K562 (cell line): ENCODE measurements at regions not wholly inside any gene's neighbourhood (a gene's known extent, or its start where the extent isn't known, plus 50 kb on each side); places are given as distances from the start of the nearest gene placed in this dataset.

Source experiments
- ATAC-seq: fragments of 200-7000 bp; cut with Tn5 transposase; 3 replicates; pipeline ENCODE4 v1.9.1; 2020; ENCODE audit warnings: moderate library complexity
- BruUV-seq: library from RNA; stranded (reverse); fragments of 400-500 nt; replicated peaks from 2 replicates; lab custom pipeline; 2021; lab: Mats Ljungman, UMichigan
- CTCF ChIA-PET: fragments of 300-600 bp; formaldehyde crosslinking; extraction: SDS; loops from one replicate; lab custom pipeline; 2021; ENCODE audit warnings: low intra/inter-chr PET ratio; lab: Yijun Ruan, JAX
- POLR2A ChIA-PET: fragments of 300-600, 350-650 bp; sonication (Branson Sonifier 250); formaldehyde crosslinking; extraction: SDS; loops from one replicate; lab custom pipeline; 2021; ENCODE audit warnings: antibody characterized with exemption, inconsistent platforms; lab: Yijun Ruan, JAX
- DNase-seq, 4 experiments: peaks; one replicate each; pipeline versions ENCODE4 v3.0.0 to v3.0.0-alpha.2; 2011 to 2018; ENCODE audit warnings: low spot score in 3 of 4, mixed read lengths in 3 of 4; ENCODE audit errors: extremely low read depth in 1 of 4
- FAIRE-seq: peaks from 2 replicates; lab custom pipeline; 2011; peaks lifted over from hg19 to GRCh38; lab: Jason Lieb, UNC
- H2AFZ ChIP-seq: 2 replicates; pipeline ENCODE4 v1.6.0; 2011; ENCODE audit warnings: low read depth, low read length, control low read depth, inconsistent platforms
- H3K27ac ChIP-seq: fragments of 200-600 bp; 3 replicates; pipeline ENCODE4 v1.8.0; 2011; ENCODE audit warnings: low read depth, mild to moderate bottlenecking, control low read depth, inconsistent platforms, low read length, moderate library complexity, mixed read lengths; ENCODE audit errors: extremely low read depth
- H3K27me3 ChIP-seq, 2 experiments: fragments of 300-600 bp in 1 of 2; 2 replicates in 1 of 2; 3 replicates in 1 of 2; pipeline versions ENCODE4 v1.6.0 to v1.8.0; 2011; ENCODE audit warnings: inconsistent platforms in 2 of 2, low read length in 2 of 2, mild to moderate bottlenecking in 1 of 2, mixed read lengths in 1 of 2, moderate library complexity in 1 of 2; ENCODE audit not compliant: control insufficient read depth in 2 of 2, insufficient read depth in 2 of 2
- H3K36me3 ChIP-seq: fragments of 300-600 bp; 3 replicates; pipeline ENCODE4 v1.8.0; 2011; ENCODE audit warnings: mild to moderate bottlenecking, low read length, inconsistent platforms; ENCODE audit not compliant: control insufficient read depth, insufficient read depth
- H3K4me1 ChIP-seq, 2 experiments: fragments of 200-600 bp in 1 of 2; replicated peaks in 1 of 2; 2 replicates in 1 of 2; 3 replicates in 1 of 2; pipeline versions ENCODE4 v1.5.1 to v1.8.0; 2011; ENCODE audit warnings: inconsistent platforms in 2 of 2, low read length in 2 of 2, mild to moderate bottlenecking in 1 of 2, mixed read lengths in 1 of 2, moderate library complexity in 1 of 2; ENCODE audit not compliant: control insufficient read depth in 2 of 2, insufficient read depth in 2 of 2
- H3K4me2 ChIP-seq: 2 replicates; pipeline ENCODE4 v1.6.1; 2011; ENCODE audit warnings: low read length, control low read depth, inconsistent platforms, mixed read lengths; ENCODE audit not compliant: insufficient read depth
- H3K4me3 ChIP-seq: fragments of 200-600 bp; sonication (generic), shearing (Covaris generic); 2 replicates; pipeline ENCODE4 v1.5.1; 2016; ENCODE audit warnings: control low read depth, inconsistent platforms
- H3K79me2 ChIP-seq: fragments of 200-600 bp; 3 replicates; pipeline ENCODE4 v1.8.0; 2011; ENCODE audit warnings: low read length, inconsistent platforms; ENCODE audit not compliant: control insufficient read depth, insufficient read depth
- H3K9ac ChIP-seq, 2 experiments: 2 replicates each; pipeline versions ENCODE4 v1.6.0 to v1.6.1; 2011; ENCODE audit warnings: low read depth in 2 of 2, low read length in 2 of 2, control low read depth in 1 of 2, inconsistent platforms in 1 of 2, mild to moderate bottlenecking in 1 of 2, mixed read lengths in 1 of 2; ENCODE audit not compliant: insufficient read depth in 1 of 2
- H3K9me1 ChIP-seq: one replicate; pipeline ENCODE4 v1.6.0; 2011; ENCODE audit warnings: inconsistent platforms, mild to moderate bottlenecking, low read length, moderate library complexity; ENCODE audit not compliant: control insufficient read depth, insufficient read depth
- H3K9me3 ChIP-seq: replicated peaks from 2 replicates; pipeline ENCODE4 v1.5.1; 2011; ENCODE audit warnings: low read depth, low read length, inconsistent platforms; ENCODE audit not compliant: control insufficient read depth, insufficient read depth
- H4K20me1 ChIP-seq: replicated peaks from 2 replicates; pipeline ENCODE4 v1.6.1; 2011; ENCODE audit warnings: low read length, inconsistent platforms, mixed read lengths; ENCODE audit not compliant: control insufficient read depth, insufficient read depth
- NR2C2 ChIP-seq, 2 experiments: fragments of 200-800 bp in 1 of 2; sonication (Bioruptor generic) in 1 of 2; sonication (generic) in 1 of 2; formaldehyde crosslinking in 1 of 2; IDR thresholded peaks; 2 replicates each; pipeline versions ENCODE4 v1.6.1 to v1.8.0; 2016 to 2022; ENCODE audit warnings: mild to moderate bottlenecking in 1 of 2, missing compliant biosample characterization in 1 of 2, missing genetic modification characterization in 1 of 2, missing genetic modification reagents in 1 of 2
- PCBP2 ChIP-seq: fragments of 200-400 bp; formaldehyde crosslinking; IDR thresholded peaks from 2 replicates; pipeline ENCODE4 v1.6.1; 2018; ENCODE audit warnings: low read length, low read depth, mild to moderate bottlenecking, moderate library complexity; ENCODE audit not compliant: poor library complexity, severe bottlenecking
- PHF21A ChIP-seq: fragments of 450-650 bp; IDR thresholded peaks from 2 replicates; pipeline ENCODE4 v1.6.1; 2017; ENCODE audit warnings: low read depth, borderline replicate concordance
- ZBTB11 ChIP-seq, 3 experiments: fragments of 200-800 bp in 1 of 3; fragments of 250-450 bp in 1 of 3; fragments of 450-650 bp in 1 of 3; sonication (Bioruptor Pico) in 1 of 3; sonication (Bioruptor generic) in 1 of 3; formaldehyde crosslinking in 1 of 3; IDR thresholded peaks; 2 replicates each; pipeline versions ENCODE4 v1.6.1 to v1.8.0; 2016 to 2022; ENCODE audit warnings: mild to moderate bottlenecking in 2 of 3, missing genetic modification characterization in 2 of 3, missing compliant biosample characterization in 1 of 3, moderate library complexity in 1 of 3
- ZFP30 ChIP-seq: fragments of 250-450 bp; sonication (Bioruptor Pico); IDR thresholded peaks from 2 replicates; pipeline ENCODE4 v1.8.0; 2022; ENCODE audit warnings: moderate library complexity, mild to moderate bottlenecking, inconsistent platforms, borderline replicate concordance
- ZNF140 ChIP-seq: fragments of 250-450 bp; sonication (Bioruptor Pico); IDR thresholded peaks from 2 replicates; pipeline ENCODE4 v1.8.0; 2021; ENCODE audit warnings: moderate library complexity, mild to moderate bottlenecking, inconsistent platforms
- ZNF436 ChIP-seq: fragments of 250-450, 450-650 bp; sonication (Bioruptor Pico); formaldehyde crosslinking; IDR thresholded peaks from 2 replicates; pipeline ENCODE4 v1.7.0; 2020; ENCODE audit warnings: mild to moderate bottlenecking
- ZZZ3 ChIP-seq: fragments of 450-650 bp; IDR thresholded peaks from 2 replicates; pipeline ENCODE4 v1.6.1; 2016; ENCODE audit warnings: antibody characterized with exemption, mild to moderate bottlenecking, moderate library complexity
- WGBS: fragments of 100-300 bp; shearing (Covaris generic); methylation state at CpG from one replicate; pipeline ENCODE4 v1.1.6; 2016; ENCODE audit warnings: low coverage, mixed read lengths; ENCODE audit not compliant: insufficient coverage; ENCODE audit errors: missing lambda C conversion rate; 5-methylcytosine and 5-hydroxymethylcytosine counted together
- in situ Hi-C: fragments of 300-500 bp; cut with MboI; formaldehyde crosslinking; loops from 4 replicates; pipeline ENCODE4 v1.15.0; 2018; ENCODE audit warnings: inconsistent platforms, mixed read lengths
- intact Hi-C: fragments of 100-400 bp; cut with micrococcal nuclease; formaldehyde crosslinking; loops from 2 replicates; pipeline ENCODE4 v1.14.2; 2022

- CTCF ChIA-PET = no interaction called here
- BruUV-seq = no TSS peak
- Histone ChIP-seq H4K20me1 (no peaks in the 10 kb centered on the region), H3K27me3 (no peaks in the 10 kb centered on the region; a peak in 1 of 5 replicates), H2AFZ (no peak overlapping the region), H3K27ac (no peak overlapping the region), H3K79me2 (no peaks in the 10 kb centered on the region), H3K9ac (no peak overlapping the region), H3K9me3 (no peaks in the 10 kb centered on the region), H3K36me3 (no peaks in the 10 kb centered on the region), H3K9me1 (no peaks in the 10 kb centered on the region), H3K4me1 (no peaks in the 10 kb centered on the region), H3K4me2 (no peak overlapping the region), H3K4me3 (no peak overlapping the region)
- no peak for DNase-seq
- ATAC-seq = no peak
- FAIRE-seq = no peak
- WGBS = 2% methylated on average over 3 of the region's 3 CpGs
- intact Hi-C loops (no loop called here), in situ Hi-C loops (no loop called here)
- POLR2A ChIA-PET = no interaction called here
- no peak for TF ChIP-seq ZBTB11 (CRISPR knock-in tag; IDR thresholded peaks at IDR 0.05)
- no peak for TF ChIP-seq ZFP30 (CRISPR knock-in tag)
- no peak for TF ChIP-seq ZNF140
- TF ChIP-seq PHF21A = no peak
- TF ChIP-seq PCBP2 = no peak
- TF ChIP-seq ZZZ3 = no peak
- TF ChIP-seq ZNF436 (CRISPR knock-in tag) = no peak
- TF ChIP-seq NR2C2 (CRISPR knock-in tag; IDR thresholded peaks at IDR 0.05) = no peak
- no peak for TF ChIP-seq NR2C2 (tag; IDR thresholded peaks at IDR 0.05)
Measured at GRCh38 chr5:6949230-6949629, 236.0 kb downstream of the TENT4A start.
